Iris pigment epithelial cell (primary cell): ENCODE measurements at regions not wholly inside any gene's neighbourhood (a gene's known extent, or its start where the extent isn't known, plus 50 kb on each side); places are given as distances from the start of the nearest gene placed in this dataset.

Experiments used
- DNase-seq: peaks from one replicate; pipeline ENCODE4 v3.0.0-alpha.2; 2011; ENCODE audit warnings: low read depth

- DNase-seq: no peak
Measured at GRCh38 chr1:208782186-208782585, 538.0 kb upstream of the PLXNA2 start.

- no peak for DNase-seq
Measured at GRCh38 chr1:208785629-208786028, 541.4 kb upstream of the PLXNA2 start.

GRCh38 chr1:208787219-208787618 lies 543.0 kb upstream of the PLXNA2 start:
- no peak for DNase-seq

- DNase-seq: no peak
Measured at GRCh38 chr1:208788013-208788540, 543.9 kb upstream of the PLXNA2 start.

- peak; percentile 1 for DNase-seq
Measured at GRCh38 chr1:208791456-208791855, 547.3 kb upstream of the PLXNA2 start.

GRCh38 chr1:208793861-208794345 lies 549.7 kb upstream of the PLXNA2 start:
- no peak for DNase-seq

- DNase-seq: no peak
Measured at GRCh38 chr1:208799186-208799585, 555.0 kb upstream of the PLXNA2 start.

- DNase-seq: no peak
Measured at GRCh38 chr1:208803011-208803811, 559.0 kb upstream of the PLXNA2 start.

GRCh38 chr1:208807446-208808127 lies 563.4 kb upstream of the PLXNA2 start:
- no peak for DNase-seq

- DNase-seq: no peak
Measured at GRCh38 chr1:208808301-208808700, 564.1 kb upstream of the PLXNA2 start.

- no peak for DNase-seq
Measured at GRCh38 chr1:208809876-208810275, 565.7 kb upstream of the PLXNA2 start.

GRCh38 chr1:208818770-208819445 lies 574.7 kb upstream of the PLXNA2 start:
- DNase-seq: no peak

GRCh38 chr1:208820580-208821212 lies 576.5 kb upstream of the PLXNA2 start:
- DNase-seq: no peak

GRCh38 chr1:208821939-208822338 lies 577.8 kb upstream of the PLXNA2 start:
- DNase-seq: no peak

- no peak for DNase-seq
Measured at GRCh38 chr1:208825300-208825699, 581.1 kb upstream of the PLXNA2 start.

GRCh38 chr1:208829595-208829994 lies 585.4 kb upstream of the PLXNA2 start:
- DNase-seq: no peak

GRCh38 chr1:208834381-208835096 lies 590.4 kb upstream of the PLXNA2 start:
- DNase-seq: peak; percentile 14

- no peak for DNase-seq
Measured at GRCh38 chr1:208835097-208835463, 590.9 kb upstream of the PLXNA2 start.

- no peak for DNase-seq
Measured at GRCh38 chr1:208835781-208836180, 591.6 kb upstream of the PLXNA2 start.

GRCh38 chr1:208837242-208837641 lies 593.1 kb upstream of the PLXNA2 start:
- DNase-seq: no peak

- no peak for DNase-seq
Measured at GRCh38 chr1:208841436-208841835, 597.3 kb upstream of the PLXNA2 start.
